ENCODE measurements at regions not wholly inside any gene's neighbourhood (a gene's known extent, or its start where the extent isn't known, plus 50 kb on each side); places are given as distances from the start of the nearest gene placed in this dataset.
"Not testable (repeated sequence)": the region's sequence is repeated elsewhere in the genome, so short reads cannot be mapped to it uniquely, and the experiment has no call there.

DNA sequence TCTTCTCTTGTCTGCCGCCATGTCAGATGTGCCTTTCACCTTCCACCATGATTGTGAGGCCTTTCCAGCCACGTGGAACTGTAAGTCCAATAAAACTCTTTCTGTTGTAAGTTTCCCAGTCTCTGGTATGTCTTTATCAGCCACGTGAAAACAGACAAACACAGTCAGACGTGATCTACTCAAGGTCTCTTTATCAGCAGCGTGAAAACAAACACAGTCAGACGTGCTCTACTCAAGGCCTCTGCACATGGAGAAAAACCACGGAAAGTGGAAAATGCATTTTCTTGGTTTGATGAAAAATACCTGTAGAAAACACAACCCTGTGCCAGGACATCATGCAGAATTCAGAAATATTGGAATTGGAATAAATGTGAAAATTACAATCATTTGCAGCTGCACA lies 1115.7 kb downstream of the TMEM121 start:
- H3K36me3 ChIP-seq = no peaks in the 10 kb centered on the region
- no peak overlapping the region for H3K27ac ChIP-seq
- H3K4me3 ChIP-seq = no peak overlapping the region
- ATAC-seq (no peak), DNase-seq (no peak)
- TF ChIP-seq, protein P1, sequence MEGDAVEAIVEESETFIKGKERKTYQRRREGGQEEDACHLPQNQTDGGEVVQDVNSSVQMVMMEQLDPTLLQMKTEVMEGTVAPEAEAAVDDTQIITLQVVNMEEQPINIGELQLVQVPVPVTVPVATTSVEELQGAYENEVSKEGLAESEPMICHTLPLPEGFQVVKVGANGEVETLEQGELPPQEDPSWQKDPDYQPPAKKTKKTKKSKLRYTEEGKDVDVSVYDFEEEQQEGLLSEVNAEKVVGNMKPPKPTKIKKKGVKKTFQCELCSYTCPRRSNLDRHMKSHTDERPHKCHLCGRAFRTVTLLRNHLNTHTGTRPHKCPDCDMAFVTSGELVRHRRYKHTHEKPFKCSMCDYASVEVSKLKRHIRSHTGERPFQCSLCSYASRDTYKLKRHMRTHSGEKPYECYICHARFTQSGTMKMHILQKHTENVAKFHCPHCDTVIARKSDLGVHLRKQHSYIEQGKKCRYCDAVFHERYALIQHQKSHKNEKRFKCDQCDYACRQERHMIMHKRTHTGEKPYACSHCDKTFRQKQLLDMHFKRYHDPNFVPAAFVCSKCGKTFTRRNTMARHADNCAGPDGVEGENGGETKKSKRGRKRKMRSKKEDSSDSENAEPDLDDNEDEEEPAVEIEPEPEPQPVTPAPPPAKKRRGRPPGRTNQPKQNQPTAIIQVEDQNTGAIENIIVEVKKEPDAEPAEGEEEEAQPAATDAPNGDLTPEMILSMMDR (IDR thresholded peaks at IDR 0.05) = no peak
- no peaks in the 10 kb centered on the region for H3K9me3 ChIP-seq
- intact Hi-C loops (cut with DNase I) = no loop called here
- H3K27me3 ChIP-seq (ENCODE audit: low read depth) = no peaks in the 10 kb centered on the region
- H3K4me1 ChIP-seq = no peaks in the 10 kb centered on the region

DNA sequence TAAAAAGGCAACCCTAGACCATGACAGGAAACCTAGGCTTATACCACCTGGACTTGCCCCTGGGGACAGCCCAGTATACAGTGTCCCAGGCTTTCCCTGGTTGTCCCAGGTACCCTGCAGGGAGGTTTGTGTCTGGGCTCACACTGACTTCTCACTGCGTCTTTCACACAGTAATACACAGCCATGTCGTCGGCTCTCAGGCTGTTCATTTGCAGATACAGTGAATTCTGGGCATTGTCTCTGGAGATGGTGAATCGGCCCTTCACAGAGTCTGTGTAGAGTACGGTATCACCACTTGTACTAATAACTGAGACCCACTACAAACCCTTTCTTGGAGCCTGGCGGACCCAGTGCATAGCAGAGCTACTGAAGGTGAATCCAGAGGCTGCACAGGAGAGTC lies 1116.6 kb downstream of the TMEM121 start:
- H3K27ac ChIP-seq; intact Hi-C loops (cut with DNase I); H3K4me3 ChIP-seq; H3K36me3 ChIP-seq; H3K9me3 ChIP-seq; ATAC-seq; H3K4me1 ChIP-seq; H3K27me3 ChIP-seq (ENCODE audit: low read depth); DNase-seq: not testable (repeated sequence)

DNA sequence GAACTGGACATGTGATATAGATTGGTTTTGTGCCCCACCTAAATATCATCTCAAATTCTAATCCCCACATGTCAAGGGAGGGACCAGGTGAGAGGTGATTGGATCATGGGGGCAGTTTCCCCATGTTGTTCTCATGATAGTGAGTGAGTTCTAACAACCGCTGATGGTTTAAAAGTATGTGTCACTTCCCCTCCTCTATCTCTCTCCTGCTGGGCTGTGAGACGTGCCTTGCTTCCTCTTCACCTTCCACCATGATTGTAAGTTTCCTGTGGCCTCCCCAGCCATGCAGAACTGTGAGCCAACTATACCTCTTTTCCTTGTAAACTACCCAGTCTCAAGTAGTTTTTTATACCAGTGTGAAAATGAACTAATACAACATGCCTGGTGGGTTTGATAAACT lies 1122.5 kb downstream of the TMEM121 start:
- peaks cover 14% of the 10 kb centered on the region for H3K27me3 ChIP-seq (ENCODE audit: low read depth)
- DNase-seq; H3K36me3 ChIP-seq; intact Hi-C loops (cut with DNase I); H3K27ac ChIP-seq; ATAC-seq; H3K4me1 ChIP-seq; H3K4me3 ChIP-seq; H3K9me3 ChIP-seq: not testable (repeated sequence)

DNA sequence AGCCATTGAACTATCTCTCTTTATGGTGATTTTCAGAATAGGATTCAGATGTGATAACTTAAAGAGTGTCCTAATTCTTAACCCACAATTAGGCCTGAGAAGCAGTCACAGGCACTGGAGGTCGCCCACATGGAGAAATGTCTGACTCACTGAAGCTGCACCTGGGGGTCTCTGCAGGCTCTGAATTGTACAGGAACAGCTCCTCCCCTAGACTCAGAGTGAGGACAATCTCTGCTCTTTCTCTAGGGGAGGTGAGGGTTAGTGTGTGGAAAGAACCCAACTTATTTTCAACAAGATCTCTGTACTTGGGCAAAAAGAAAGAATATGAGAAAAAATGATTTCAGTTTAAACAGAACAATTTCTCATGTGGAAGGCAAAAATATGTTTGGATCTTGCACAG lies 1124.6 kb downstream of the TMEM121 start:
- intact Hi-C loops (cut with DNase I) = no loop called here
- no peak for ATAC-seq
- no peaks in the 10 kb centered on the region for H3K9me3 ChIP-seq
- H3K36me3 ChIP-seq = no peaks in the 10 kb centered on the region
- no peaks in the 10 kb centered on the region for H3K4me1 ChIP-seq
- TF ChIP-seq, protein P1 (IDR thresholded peaks at IDR 0.05) = no peak
- no peak overlapping the region for H3K27ac ChIP-seq
- H3K4me3 ChIP-seq = no peak overlapping the region
- peaks cover 14% of the 10 kb centered on the region for H3K27me3 ChIP-seq (ENCODE audit: low read depth)
- no peak for DNase-seq

GRCh38 chr14:106652494-106652893 lies 1126.1 kb downstream of the TMEM121 start:
- no peak overlapping the region for H3K27ac ChIP-seq
- no peak for DNase-seq
- no peak for ATAC-seq
- H3K4me1 ChIP-seq = no peaks in the 10 kb centered on the region
- no peaks in the 10 kb centered on the region for H3K36me3 ChIP-seq
- intact Hi-C loops (cut with DNase I) = no loop called here
- H3K9me3 ChIP-seq = no peaks in the 10 kb centered on the region
- H3K4me3 ChIP-seq = no peak overlapping the region
- peaks cover 14% of the 10 kb centered on the region for H3K27me3 ChIP-seq (ENCODE audit: low read depth)
- TF ChIP-seq, protein P1 (IDR thresholded peaks at IDR 0.05) = no peak

GRCh38 chr14:106657460-106657859 lies 1131.1 kb downstream of the TMEM121 start:
- ATAC-seq (no peak), DNase-seq (no peak)
- intact Hi-C loops (cut with DNase I) = no loop called here
- Histone ChIP-seq H3K36me3 (no peaks in the 10 kb centered on the region), H3K9me3 (no peaks in the 10 kb centered on the region), H3K4me1 (no peaks in the 10 kb centered on the region), H3K27me3 (ENCODE audit: low read depth) (peaks cover 6% of the 10 kb centered on the region), H3K4me3 (no peak overlapping the region), H3K27ac (no peak overlapping the region)
- TF ChIP-seq, protein P1 (IDR thresholded peaks at IDR 0.05) = no peak

- H3K4me3 ChIP-seq; H3K27ac ChIP-seq; H3K4me1 ChIP-seq; H3K9me3 ChIP-seq; ATAC-seq; DNase-seq; H3K27me3 ChIP-seq (ENCODE audit: low read depth); H3K36me3 ChIP-seq; intact Hi-C loops (cut with DNase I): not testable (repeated sequence)
Observed at GRCh38 chr14:106658066-106658860, 1131.9 kb downstream of the TMEM121 start.

Measured in lower lobe of right lung (tissue), 2 donors.